AG20443 (cell line): ENCODE measurements at regions not wholly inside any gene's neighbourhood (a gene's known extent, or its start where the extent isn't known, plus 50 kb on each side); places are given as distances from the start of the nearest gene placed in this dataset.

Experiments
- DNase-seq: peaks from one replicate; pipeline ENCODE4 v3.0.0; 2012; ENCODE audit warnings: low spot score, mixed read lengths

DNA sequence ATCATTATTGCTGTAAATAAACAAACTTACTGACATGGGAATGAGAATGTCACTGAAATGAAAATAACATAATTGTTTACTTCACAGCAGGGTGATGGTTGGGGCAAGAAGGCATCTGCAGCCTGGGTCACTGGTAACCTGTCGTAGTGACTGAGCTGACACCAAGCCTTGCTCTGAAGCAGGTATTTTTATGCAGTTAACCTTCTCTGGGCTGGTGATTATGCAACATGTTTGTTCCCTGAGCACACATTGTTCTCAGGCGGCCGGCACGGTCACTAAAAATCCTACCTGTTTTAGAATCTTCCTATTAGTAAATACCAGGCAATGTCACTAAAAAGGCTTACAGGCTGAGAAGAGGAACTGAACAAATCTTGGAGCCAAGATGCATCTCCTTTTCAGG lies 157.7 kb upstream of the NR3C1 start:
- no peak for DNase-seq

DNA sequence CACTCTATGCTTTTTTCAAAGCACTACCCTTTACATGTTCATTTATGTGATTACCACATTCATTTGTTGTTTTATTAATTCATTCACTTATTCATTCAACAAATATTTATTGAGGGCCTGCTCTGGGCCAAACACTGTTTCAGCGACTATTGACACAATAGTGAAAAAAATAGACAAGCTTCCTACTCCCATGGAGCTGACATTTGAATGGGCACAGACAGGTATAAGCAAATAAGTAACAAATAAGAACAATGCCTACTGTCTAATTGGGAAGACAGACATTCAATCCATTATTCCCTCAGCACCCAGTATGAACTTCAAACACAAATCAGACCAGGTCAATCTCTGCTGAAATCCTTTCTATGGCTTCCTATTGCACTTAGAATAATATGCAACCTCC lies 156.9 kb upstream of the NR3C1 start:
- no peak for DNase-seq

DNA sequence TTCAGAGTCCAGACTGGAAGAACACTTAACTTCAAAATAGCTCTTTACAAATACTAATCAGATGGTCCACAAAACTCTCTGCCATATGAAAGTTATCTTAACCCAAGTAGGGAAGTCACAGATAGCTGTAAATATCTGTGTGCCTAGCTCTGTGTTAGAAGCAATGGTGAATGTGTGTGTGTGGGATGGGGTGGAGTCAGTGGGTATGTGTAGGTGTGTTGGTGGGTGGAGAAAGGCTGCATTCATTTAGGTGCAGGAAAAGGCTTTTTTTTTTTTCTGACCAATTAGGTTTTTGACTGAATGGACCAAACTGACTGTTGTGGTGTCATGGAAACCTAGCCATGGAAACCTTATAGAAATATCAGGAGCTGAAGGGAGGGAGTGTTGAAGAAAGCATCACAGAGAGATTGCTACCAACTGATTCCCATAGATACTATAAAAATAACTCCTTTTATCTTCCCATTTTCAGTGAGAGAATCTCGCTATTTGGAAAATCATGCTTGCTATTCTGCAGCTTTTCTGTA lies 156.2 kb upstream of the NR3C1 start:
- no peak for DNase-seq

DNA sequence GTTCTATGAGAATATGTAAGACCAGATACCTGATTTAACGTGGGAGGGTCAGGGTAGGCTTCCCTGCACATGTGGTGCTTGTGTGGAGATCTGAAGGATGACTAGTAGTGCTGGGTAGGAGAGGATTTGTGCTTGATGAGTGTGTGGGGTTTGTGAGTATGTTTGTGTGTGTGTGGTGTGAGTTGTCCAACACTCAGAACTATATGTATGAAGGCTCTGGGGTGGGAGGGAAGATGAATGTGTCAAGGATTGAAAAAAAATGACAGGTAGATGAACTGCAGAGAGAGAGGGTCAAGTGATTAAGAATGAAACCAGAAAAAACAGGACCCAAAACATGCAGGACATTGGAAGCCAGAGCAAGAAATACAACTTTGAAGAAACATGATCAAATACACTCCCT lies 154.6 kb upstream of the NR3C1 start:
- no peak for DNase-seq

DNA sequence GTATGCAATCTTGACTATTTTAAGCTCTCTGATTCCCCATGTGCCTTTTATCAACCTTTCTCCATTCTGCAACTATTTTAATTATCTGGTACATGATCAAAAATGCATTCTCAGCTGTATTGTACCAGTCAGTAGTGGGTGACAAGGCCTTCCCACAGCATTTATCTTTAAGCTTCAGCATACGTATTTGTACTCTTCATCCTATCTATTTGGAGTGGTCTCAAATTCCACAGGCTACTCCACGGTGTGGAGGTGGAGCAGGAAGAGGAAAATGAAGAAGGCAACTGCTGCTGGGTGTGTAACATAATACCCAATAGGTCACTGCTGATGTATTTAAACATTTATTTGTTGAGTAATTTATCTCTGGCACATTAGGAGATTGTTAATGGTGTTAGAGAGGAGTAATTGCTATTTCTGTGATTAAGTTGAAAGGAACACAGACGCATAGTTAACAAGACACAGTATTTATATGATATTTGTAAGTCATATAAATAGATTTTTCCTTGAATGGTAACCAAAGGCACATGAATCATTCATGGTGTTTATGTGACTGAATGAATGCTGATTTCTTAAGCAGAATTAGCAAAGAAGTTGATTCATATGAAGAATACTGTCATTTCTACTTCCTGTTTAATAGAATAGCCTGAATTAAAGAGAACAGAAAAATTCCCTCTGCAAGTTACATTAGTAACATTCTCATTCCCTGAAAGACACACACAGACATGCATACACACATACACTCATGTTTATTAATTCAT lies 153.8 kb upstream of the NR3C1 start:
- no peak for DNase-seq

DNA sequence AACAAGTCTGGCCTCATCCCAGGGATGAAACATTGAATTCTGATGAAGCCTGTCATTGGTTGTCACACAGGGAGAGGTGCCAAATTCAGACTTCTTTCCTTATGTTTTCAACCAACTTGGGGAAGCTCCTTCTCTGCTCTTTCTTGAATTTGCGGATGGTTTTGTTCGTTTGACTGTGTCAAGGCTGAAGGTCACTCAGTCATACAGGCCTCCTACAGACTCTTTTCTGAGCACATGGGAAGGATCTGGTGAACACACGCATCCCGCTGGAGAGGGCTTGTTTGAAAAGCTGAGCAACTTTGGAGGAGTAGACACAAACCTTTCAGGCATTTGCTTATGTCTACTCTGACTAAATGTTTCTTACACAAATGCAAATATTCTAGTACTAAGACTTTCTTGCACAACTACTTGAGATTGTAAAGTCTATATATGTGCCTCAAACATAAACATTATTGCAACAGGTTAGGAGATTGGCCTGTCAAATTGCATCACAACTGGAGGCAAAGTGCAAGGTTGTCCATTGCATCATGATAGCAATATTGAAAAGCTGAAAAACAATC lies 151.5 kb upstream of the NR3C1 start:
- no peak for DNase-seq

DNA sequence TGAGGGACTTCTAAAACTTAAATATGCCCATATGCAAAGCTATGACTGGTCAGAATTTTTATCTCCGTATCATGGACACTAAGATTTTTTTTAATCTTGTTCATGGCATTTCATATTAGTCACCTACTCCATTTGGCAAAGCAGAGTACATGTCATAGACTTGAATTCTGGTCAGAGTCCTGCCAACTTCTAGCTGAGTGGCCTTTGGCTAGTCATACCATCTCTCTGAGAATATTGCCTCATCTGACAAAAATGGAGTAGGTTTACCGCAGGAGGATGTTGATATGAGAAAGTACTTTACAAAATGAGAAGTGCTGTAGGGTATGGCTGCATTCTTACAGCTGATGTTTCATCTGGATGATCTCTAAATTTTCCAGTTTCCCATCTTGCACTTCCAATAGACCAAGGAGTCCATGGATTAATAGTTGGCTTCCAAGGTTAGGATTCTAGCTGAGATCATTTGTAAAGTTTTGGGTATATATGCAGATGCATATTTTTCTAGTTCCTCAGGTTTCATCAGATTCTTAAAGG lies 150.8 kb upstream of the NR3C1 start:
- DNase-seq, result peak; percentile 85

DNA sequence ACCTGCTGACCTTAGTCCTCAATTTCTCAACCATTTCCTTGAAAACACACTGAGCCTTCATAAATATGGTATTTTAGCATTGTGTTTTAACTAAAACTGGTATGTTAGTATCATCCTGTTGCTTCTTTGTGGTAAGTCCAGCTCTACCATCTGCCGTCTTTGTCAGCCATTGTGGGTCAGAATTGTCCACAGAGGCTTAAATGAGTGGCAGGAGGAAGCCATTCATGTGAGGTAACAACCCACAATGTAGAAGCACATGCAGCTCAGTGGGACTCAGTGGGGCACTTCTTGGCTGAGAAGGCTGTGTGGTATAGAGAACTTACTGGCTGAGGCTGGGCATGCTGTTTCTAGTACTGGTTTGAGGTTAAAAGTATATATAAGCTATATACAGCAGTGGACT lies 149.2 kb upstream of the NR3C1 start:
- no peak for DNase-seq

DNA sequence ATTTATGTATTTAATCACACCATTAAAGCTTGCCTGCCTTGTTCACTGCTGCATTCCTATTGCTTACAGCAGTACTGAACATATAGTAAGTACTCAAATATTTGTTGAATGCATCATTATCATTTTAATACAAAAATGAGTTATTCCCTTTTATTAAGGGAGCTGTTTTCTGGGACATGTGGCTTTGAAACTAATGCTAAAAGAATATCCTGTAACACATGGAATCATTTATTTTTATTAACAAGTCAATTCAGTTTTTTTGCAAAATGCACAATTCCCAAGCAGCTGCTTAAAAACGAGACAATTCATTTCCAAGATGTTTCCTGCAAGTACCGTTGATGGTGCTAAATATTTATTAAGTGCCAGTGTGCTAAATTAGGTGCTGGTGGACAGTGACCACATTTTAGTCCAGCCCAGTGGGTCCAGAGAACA lies 148.3 kb upstream of the NR3C1 start:
- DNase-seq, result no peak

DNA sequence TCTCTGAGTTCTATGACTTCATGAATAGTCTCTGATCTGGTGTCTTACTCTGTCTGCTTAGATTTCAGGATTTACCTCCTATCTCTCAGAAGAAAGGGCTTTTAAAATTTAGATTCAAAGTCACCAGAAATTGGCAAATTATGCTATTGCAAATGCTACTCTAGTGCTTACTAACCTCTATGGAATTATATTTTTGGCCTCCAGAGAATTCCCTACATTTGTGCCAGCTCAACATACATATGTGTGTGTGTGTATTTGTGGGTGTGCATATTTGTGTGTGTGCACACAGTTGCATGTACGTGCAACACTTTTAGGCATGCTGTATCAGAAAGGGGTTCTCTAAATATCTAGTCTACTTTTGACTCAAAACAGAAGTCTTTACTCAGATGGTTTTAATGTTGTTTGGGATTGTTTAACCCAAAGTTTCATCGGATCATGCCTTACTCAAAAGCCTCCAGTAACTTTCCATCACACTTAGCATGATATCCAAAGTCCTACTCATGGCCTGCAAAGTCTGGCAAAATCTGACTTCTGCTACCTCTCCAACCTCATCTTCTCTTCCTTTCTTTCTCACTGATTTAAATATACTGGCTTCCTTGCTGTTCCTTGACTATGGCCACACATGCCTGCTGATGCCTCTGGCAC lies 147.6 kb upstream of the NR3C1 start:
- no peak for DNase-seq

DNA sequence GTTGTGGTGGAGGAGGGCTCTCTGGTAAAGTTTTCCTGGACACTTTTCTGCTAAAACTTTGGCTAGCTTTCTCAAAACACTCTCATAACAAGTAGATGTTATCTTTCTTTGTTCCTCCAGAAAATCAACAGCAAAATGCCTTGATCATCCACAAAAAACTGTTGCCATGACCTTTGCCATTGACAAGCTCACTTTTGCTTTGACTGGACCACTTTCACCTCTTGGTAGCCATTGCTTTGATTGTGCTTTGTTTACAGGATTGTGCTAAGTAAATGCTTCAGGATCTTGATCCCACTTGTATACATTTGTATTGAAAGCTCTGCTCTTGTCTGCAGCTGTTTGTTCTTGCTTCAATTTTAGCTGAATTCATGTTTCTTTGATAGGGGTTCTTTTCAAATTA lies 143.9 kb upstream of the NR3C1 start:
- DNase-seq, result no peak

DNA sequence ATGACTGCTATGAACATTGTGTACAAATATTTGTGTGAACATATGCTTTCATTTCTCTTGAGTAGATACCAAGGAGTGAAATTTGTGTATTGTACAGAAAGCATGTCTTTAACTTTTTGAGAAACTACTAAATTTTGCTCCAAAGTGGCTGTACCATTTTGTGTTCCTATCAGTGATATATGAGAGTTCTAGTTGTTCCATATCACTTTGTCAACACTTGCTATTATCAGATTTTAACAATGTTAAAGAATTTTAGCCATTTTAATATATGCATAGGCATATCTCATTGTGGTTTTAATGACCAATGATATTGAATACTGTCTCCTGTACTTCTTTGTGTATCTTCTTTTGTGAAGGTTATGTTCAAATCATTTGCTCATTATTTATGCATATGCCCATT lies 142.9 kb upstream of the NR3C1 start:
- no peak for DNase-seq

DNA sequence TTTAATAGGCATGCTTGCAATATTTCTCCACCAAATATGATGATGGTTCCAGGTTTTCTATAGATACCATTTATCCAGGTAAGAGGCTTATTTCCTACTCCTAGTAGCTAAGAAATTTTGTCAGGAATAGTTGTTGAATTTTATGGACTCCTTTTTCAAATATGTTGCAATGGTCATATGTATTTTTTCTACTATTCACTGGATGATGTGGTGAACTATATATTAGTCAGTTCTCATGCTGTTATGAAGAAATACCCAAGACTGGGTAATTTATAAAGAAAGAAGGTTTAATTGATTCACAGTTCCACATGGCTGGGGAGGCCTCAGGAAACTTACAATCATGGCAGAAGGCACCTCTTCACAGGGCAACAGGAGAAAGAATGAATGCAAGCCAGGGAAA lies 141.1 kb upstream of the NR3C1 start:
- no peak for DNase-seq

DNA sequence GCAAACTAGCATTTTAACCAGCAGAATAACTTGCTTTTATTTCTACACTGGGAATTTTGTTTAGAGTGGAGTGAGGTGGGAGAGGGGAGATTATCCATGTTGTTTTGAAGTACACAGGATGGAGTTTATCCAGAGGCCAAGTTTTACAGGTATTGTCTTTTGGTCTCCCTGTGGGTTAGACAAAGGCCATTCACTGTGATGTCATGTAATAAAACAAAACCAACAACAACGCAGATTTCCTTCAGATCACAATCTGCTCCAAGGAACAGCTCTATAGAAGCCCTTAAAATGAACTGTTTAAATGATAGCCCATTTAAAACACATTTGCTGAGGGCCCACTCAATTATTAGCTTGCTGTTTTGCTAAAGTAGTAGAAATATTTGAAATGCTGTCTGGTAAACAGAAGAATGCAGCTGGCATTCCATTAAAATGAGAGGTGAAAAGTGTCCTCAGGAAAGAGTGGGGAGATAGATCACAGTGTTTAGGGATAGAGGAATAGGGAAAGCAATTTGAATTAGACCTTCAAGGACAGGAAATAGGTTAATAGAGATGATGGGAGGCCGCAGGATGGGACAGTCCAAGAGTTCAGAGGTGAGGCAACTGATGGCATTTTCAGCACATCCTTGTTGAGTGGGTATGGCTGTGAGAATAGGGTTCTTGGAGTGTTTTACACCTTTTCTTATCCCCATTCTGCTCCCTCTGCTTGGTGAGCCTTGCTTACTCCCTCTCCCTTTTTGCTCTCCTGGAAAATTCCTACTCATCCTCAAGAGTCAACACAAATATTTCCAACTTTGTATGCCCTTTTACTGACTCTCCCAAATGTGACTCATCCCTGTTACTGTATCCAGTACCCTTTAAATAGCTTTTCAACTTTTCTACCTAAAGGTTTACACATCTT lies 140.1 kb upstream of the NR3C1 start:
- DNase-seq, result peak; percentile 37

DNA sequence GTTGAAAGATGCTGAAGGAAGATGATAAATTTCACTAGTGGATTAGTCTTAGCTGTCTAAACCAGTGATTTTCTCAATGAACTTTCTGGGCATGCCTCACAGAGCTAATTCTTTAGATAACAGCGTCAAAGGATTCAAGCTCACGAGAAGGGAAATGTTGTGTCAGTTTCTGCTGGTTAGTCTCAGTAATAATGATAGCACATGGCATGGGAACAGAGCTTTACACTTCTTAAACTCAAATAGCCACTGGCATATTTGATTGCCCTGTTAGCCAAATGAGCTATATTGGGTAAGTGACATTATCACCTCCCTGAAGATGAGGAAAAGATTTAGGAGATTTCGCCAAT lies 139.3 kb upstream of the NR3C1 start:
- no peak for DNase-seq

DNA sequence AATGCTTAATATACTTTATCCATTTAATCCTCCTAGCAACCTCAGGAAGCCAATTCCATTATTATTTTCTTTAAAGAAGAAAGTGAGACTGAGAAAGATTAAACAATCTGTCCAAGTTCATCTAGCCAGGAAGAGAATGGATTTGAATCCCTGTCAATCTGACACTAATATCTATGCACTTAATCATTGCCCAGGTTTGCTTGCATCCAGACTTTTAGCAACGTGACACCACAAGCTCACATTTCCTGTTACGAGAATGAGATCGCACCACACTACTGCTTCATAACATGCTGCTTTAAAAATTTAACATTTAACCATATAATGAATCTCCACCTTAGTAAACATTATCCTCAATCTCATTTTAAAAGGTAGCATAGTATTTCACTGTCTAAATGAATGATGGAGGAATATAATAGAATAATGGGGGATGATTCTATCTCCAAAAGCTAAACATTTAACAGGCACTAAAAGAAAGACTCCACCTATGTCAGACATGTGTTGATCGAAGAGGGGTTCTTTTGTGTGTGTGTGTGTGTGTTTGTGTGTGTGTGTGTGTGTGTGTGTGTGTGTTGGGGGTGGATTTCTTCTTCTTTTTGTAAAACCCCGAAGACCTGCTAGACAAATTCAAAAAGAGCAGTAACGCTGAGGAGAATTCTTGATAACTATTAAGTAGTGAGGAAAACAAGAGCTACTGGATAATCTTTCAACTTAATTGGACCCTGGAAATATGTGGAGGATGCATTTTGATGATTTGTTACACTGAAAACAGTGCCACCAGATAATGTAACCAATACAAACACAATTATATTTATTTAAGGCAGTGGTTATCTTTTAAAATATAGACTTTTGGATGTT lies 138.7 kb upstream of the NR3C1 start:
- DNase-seq, result no peak

DNA sequence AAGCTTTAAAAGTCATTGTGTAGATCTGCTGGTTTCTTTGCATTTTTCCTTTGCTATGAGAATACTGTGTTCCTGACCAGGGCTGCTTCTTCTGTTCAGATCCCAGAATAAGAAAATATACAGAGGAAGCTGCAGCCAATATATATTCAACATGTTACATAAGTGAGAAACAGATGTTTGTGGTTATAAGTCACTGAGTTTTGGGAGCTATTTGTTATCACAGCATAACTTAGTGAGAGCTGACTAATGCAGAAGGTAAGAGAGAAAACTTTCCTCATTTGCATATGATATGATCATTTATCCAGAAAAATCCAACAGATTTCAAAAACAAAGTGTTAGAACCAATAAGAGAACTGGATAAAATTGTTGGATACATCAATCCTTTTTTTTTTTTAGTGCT lies 136.3 kb upstream of the NR3C1 start:
- DNase-seq, result no peak

DNA sequence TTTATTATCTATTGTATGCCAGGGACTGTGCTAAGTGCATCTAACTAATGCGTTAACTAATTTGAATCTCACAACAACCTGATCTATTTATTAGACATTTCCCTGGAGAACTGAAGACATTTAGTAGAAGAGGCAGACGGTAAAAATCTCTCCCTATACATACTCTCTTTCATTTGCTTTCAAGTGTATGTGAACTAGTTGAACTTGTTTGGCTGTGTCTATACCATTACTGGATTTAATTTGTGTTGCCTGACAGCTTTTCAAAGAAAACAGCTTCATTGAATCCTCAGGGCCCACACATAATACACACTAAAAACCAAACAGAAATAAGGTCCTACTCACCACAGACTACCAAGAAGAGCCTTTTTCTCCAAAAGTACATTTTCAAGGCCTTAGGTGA lies 133.6 kb upstream of the NR3C1 start:
- DNase-seq, result no peak

DNA sequence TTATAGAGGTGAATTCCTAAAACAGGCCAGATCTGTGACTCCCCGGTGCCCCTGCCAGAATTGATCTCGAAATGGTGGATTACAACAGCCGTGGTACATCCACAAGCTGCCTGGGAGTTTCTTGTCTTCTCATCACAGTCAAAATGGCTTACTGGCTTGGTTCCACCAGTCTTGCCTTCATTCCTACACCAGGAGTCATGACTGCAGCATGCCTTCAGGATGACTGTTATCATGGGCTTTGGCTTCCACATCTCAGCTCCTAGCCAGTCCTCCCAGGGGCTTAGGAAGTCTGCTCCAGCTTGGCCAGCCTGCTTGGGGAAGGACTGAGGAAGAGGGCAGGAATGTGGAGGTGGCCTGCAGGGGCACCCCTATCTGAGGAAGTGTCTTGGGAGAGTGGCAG lies 132.9 kb upstream of the NR3C1 start:
- peak; percentile 93 for DNase-seq

DNA sequence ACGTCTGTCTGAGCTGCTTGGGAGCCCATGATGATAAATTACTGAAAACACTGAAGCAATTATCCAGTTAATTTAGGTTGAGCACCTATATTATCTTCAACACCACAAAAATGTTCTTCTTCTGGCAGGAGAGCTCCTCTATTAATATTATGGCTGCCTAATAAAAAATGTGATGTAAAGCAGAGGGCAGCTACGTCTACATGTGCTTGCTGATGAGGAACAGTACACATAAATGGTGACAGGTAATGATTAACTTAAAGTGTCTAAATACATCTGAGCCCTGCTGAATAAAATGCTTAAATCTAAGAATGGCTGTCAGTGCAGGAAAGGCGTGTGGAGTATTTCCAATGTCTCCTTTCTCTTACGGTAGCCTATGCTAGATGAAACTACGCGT lies 131.3 kb upstream of the NR3C1 start:
- DNase-seq, result no peak
